KMS-11 (cell line): ENCODE measurements at regions not wholly inside any gene's neighbourhood (a gene's known extent, or its start where the extent isn't known, plus 50 kb on each side); places are given as distances from the start of the nearest gene placed in this dataset.

Experiments used
- H2AFZ ChIP-seq: fragments of 200-600 bp; sonication (generic); 2 replicates; pipeline ENCODE4 v1.6.1; 2016; ENCODE audit warnings: antibody characterized with exemption, mixed run types, low read depth
- H3K27ac ChIP-seq: fragments of 200-600 bp; sonication (generic); 2 replicates; pipeline ENCODE4 v1.6.1; 2016; ENCODE audit warnings: mild to moderate bottlenecking, mixed run types
- H3K27me3 ChIP-seq: fragments of 200-600 bp; sonication (generic); 2 replicates; pipeline ENCODE4 v1.6.1; 2017; ENCODE audit warnings: mild to moderate bottlenecking, low read depth, mixed run types, moderate library complexity; ENCODE audit not compliant: insufficient read depth
- H3K36me3 ChIP-seq: fragments of 200-600 bp; sonication (generic); 2 replicates; pipeline ENCODE4 v1.6.1; 2017; ENCODE audit warnings: mild to moderate bottlenecking, mixed run types; ENCODE audit not compliant: insufficient read depth
- H3K4me1 ChIP-seq: fragments of 200-600 bp; sonication (generic); 2 replicates; pipeline ENCODE4 v1.6.1; 2016; ENCODE audit warnings: mild to moderate bottlenecking, low read depth, mixed run types; ENCODE audit not compliant: poor library complexity, severe bottlenecking
- H3K4me2 ChIP-seq: fragments of 200-600 bp; sonication (generic); 2 replicates; pipeline ENCODE4 v1.7.0; 2016; ENCODE audit warnings: mild to moderate bottlenecking, mixed run types
- H3K4me3 ChIP-seq: fragments of 200-600 bp; sonication (generic); IDR thresholded peaks from 2 replicates; pipeline ENCODE4 v1.6.1; 2017; ENCODE audit warnings: low read depth, low read length, mixed read lengths; ENCODE audit not compliant: insufficient read depth
- H3K79me2 ChIP-seq: fragments of 200-600 bp; sonication (generic); 2 replicates; pipeline ENCODE4 v1.6.1; 2016; ENCODE audit warnings: low read depth, mixed run types; ENCODE audit not compliant: insufficient read depth
- H3K9ac ChIP-seq: fragments of 200-600 bp; sonication (generic); 2 replicates; pipeline ENCODE4 v1.6.1; 2016; ENCODE audit warnings: mild to moderate bottlenecking, mixed run types
- H4K20me1 ChIP-seq: fragments of 200-600 bp; sonication (generic); 2 replicates; pipeline ENCODE4 v1.6.1; 2016; ENCODE audit warnings: mild to moderate bottlenecking, mixed run types; ENCODE audit not compliant: insufficient read depth
- CTCF ChIP-seq: fragments of 200-600 bp; sonication (generic); conservative IDR thresholded peaks from 2 replicates; pipeline ENCODE4 v1.6.1; 2017; ENCODE audit warnings: low read depth, mild to moderate bottlenecking, antibody characterized with exemption, low read length, moderate library complexity, mixed read lengths

- Histone ChIP-seq H2AFZ (no peak overlapping the region), H3K27me3 (no peaks in the 10 kb centered on the region), H3K9ac (no peak overlapping the region), H3K4me2 (no peak overlapping the region), H4K20me1 (no peaks in the 10 kb centered on the region), H3K4me3 (no peak overlapping the region), H3K27ac (no peak overlapping the region), H3K79me2 (no peaks in the 10 kb centered on the region), H3K36me3 (no peaks in the 10 kb centered on the region), H3K4me1 (no peaks in the 10 kb centered on the region)
- no peak for TF ChIP-seq CTCF
Observed at GRCh38 chr1:196001188-196001587, 607.1 kb downstream of the KCNT2 start.

GRCh38 chr1:195999022-195999421 is 609.2 kb downstream of the KCNT2 start:
- TF ChIP-seq CTCF, result no peak
- H4K20me1 ChIP-seq, result no peaks in the 10 kb centered on the region
- H3K27ac ChIP-seq, result no peak overlapping the region
- no peaks in the 10 kb centered on the region for H3K79me2 ChIP-seq
- H3K9ac ChIP-seq, result no peak overlapping the region
- H2AFZ ChIP-seq, result no peak overlapping the region
- no peak overlapping the region for H3K4me2 ChIP-seq
- no peaks in the 10 kb centered on the region for H3K27me3 ChIP-seq
- H3K36me3 ChIP-seq, result no peaks in the 10 kb centered on the region
- H3K4me3 ChIP-seq, result no peak overlapping the region
- H3K4me1 ChIP-seq, result no peaks in the 10 kb centered on the region

GRCh38 chr1:195981448-195982139 is 626.6 kb downstream of the KCNT2 start:
- Histone ChIP-seq H3K4me3 (no peak overlapping the region), H3K27me3 (no peaks in the 10 kb centered on the region), H3K36me3 (no peaks in the 10 kb centered on the region), H2AFZ (no peak overlapping the region), H3K4me2 (no peak overlapping the region), H4K20me1 (no peaks in the 10 kb centered on the region), H3K9ac (no peak overlapping the region), H3K27ac (no peak overlapping the region), H3K4me1 (no peaks in the 10 kb centered on the region), H3K79me2 (no peaks in the 10 kb centered on the region)
- no peak for TF ChIP-seq CTCF

GRCh38 chr1:195979646-195980045 is 628.6 kb downstream of the KCNT2 start:
- H3K4me2 ChIP-seq, result no peak overlapping the region
- no peaks in the 10 kb centered on the region for H4K20me1 ChIP-seq
- no peak overlapping the region for H2AFZ ChIP-seq
- H3K27ac ChIP-seq, result no peak overlapping the region
- H3K27me3 ChIP-seq, result no peaks in the 10 kb centered on the region
- no peaks in the 10 kb centered on the region for H3K36me3 ChIP-seq
- H3K79me2 ChIP-seq, result no peaks in the 10 kb centered on the region
- H3K9ac ChIP-seq, result no peak overlapping the region
- H3K4me1 ChIP-seq, result no peaks in the 10 kb centered on the region
- TF ChIP-seq CTCF, result no peak
- no peak overlapping the region for H3K4me3 ChIP-seq
